SK-N-MC (cell line): ENCODE measurements at regions not wholly inside any gene's neighbourhood (a gene's known extent, or its start where the extent isn't known, plus 50 kb on each side); places are given as distances from the start of the nearest gene placed in this dataset.

Experiments used
- EZH2 ChIP-seq: fragments of 200-600 bp; sonication (generic); IDR thresholded peaks from one replicate; pipeline ENCODE4 v1.6.1; 2017; ENCODE audit warnings: antibody characterized with exemption
- POLR2AphosphoS5 ChIP-seq: IDR thresholded peaks from 2 replicates; pipeline ENCODE4 v1.6.1; 2012; ENCODE audit warnings: mild to moderate bottlenecking, low read depth, low read length, borderline replicate concordance

GRCh38 chr20:12627485-12627884, 381.3 kb upstream of the SPTLC3 start:
- no peak for TF ChIP-seq POLR2AphosphoS5
- TF ChIP-seq EZH2: no peak
